ENCODE measurements at regions not wholly inside any gene's neighbourhood (a gene's known extent, or its start where the extent isn't known, plus 50 kb on each side); places are given as distances from the start of the nearest gene placed in this dataset.
"Not testable (repeated sequence)": the region's sequence is repeated elsewhere in the genome, so short reads cannot be mapped to it uniquely, and the experiment has no call there.

GRCh38 chr20:22529150-22530019 lies 55.0 kb downstream of the FOXA2 start:
- no peak for DNase-seq (ENCODE audit: low read depth in 2 of 2)

GRCh38 chr20:22526512-22527012 lies 57.8 kb downstream of the FOXA2 start:
- no peak for DNase-seq (ENCODE audit: low read depth in 2 of 2)

GRCh38 chr20:22525821-22526220 lies 58.6 kb downstream of the FOXA2 start:
- no peak for DNase-seq (ENCODE audit: low read depth in 2 of 2)

- DNase-seq (ENCODE audit: low read depth in 2 of 2), result no peak
These were observed 59.1 kb downstream of the FOXA2 start for GRCh38 chr20:22525069-22525820.

- DNase-seq (ENCODE audit: low read depth in 2 of 2), result no peak
These were observed 59.9 kb downstream of the FOXA2 start for GRCh38 chr20:22524393-22525015.

GRCh38 chr20:22523499-22524392 lies 60.6 kb downstream of the FOXA2 start:
- DNase-seq (ENCODE audit: low read depth in 2 of 2), result no peak

- DNase-seq (ENCODE audit: low read depth in 2 of 2), result no peak
These were observed 61.3 kb downstream of the FOXA2 start for GRCh38 chr20:22523128-22523498.

- DNase-seq (ENCODE audit: low read depth in 2 of 2), result no peak
These were observed 61.7 kb downstream of the FOXA2 start for GRCh38 chr20:22522701-22523100.

GRCh38 chr20:22521940-22522339 lies 62.4 kb downstream of the FOXA2 start:
- DNase-seq (ENCODE audit: low read depth in 2 of 2), result not testable (repeated sequence)

GRCh38 chr20:22520381-22520780 lies 64.0 kb downstream of the FOXA2 start:
- DNase-seq (ENCODE audit: low read depth in 2 of 2), result no peak

- DNase-seq (ENCODE audit: low read depth in 2 of 2), result no peak
These were observed 69.1 kb downstream of the FOXA2 start for GRCh38 chr20:22515264-22515663.

- DNase-seq (ENCODE audit: low read depth in 2 of 2), result no peak
These were observed 70.8 kb downstream of the FOXA2 start for GRCh38 chr20:22513574-22513973.

GRCh38 chr20:22512911-22513489 lies 71.4 kb downstream of the FOXA2 start:
- no peak for DNase-seq (ENCODE audit: low read depth in 2 of 2)

- no peak for DNase-seq (ENCODE audit: low read depth in 2 of 2)
These were observed 72.1 kb downstream of the FOXA2 start for GRCh38 chr20:22511943-22512910.

- no peak for DNase-seq (ENCODE audit: low read depth in 2 of 2)
These were observed 74.6 kb downstream of the FOXA2 start for GRCh38 chr20:22509843-22510147.

- DNase-seq (ENCODE audit: low read depth in 2 of 2), result no peak
These were observed 75.1 kb downstream of the FOXA2 start for GRCh38 chr20:22509090-22509842.

- DNase-seq (ENCODE audit: low read depth in 2 of 2), result no peak
These were observed 75.9 kb downstream of the FOXA2 start for GRCh38 chr20:22508426-22508825.

- no peak for DNase-seq (ENCODE audit: low read depth in 2 of 2)
These were observed 77.0 kb downstream of the FOXA2 start for GRCh38 chr20:22507240-22507961.

GRCh38 chr20:22506827-22507226 lies 77.5 kb downstream of the FOXA2 start:
- DNase-seq (ENCODE audit: low read depth in 2 of 2), result no peak

Measured in stimulated activated CD8-positive, alpha-beta memory T cell treated with anti-CD3 and anti-CD28 coated beads, Interleukin-15, amount 100 ng/mL, for 48 hours (primary cell).